ENCODE measurements at regions not wholly inside any gene's neighbourhood (a gene's known extent, or its start where the extent isn't known, plus 50 kb on each side); places are given as distances from the start of the nearest gene placed in this dataset.

- TF ChIP-seq ZNF426 (tag by site-specific recombination; IDR thresholded peaks at IDR 0.05) (no peak), ZNF792 (tag by site-specific recombination; IDR thresholded peaks at IDR 0.05) (no peak), ZNF341 (tag by site-specific recombination; IDR thresholded peaks at IDR 0.05; ENCODE audit: low read depth) (peak; percentile 60; the same call in 1 of the 2 replicates), ZFHX2 (tag by site-specific recombination; conservative IDR thresholded peaks at IDR 0.05) (no peak), KLF17 (tag by site-specific recombination; IDR thresholded peaks at IDR 0.05) (no peak), ZNF16 (tag by site-specific recombination; IDR thresholded peaks at IDR 0.05; ENCODE audit: low read depth) (no peak), ZNF37A (tag by site-specific recombination; IDR thresholded peaks at IDR 0.05) (no peak), ZNF501 (tag by site-specific recombination; IDR thresholded peaks at IDR 0.05) (no peak), YY1 (tag by site-specific recombination; IDR thresholded peaks at IDR 0.05) (no peak), FEZF1 (tag by site-specific recombination; IDR thresholded peaks at IDR 0.05) (no peak)
- TF ChIP-seq, protein P1, sequence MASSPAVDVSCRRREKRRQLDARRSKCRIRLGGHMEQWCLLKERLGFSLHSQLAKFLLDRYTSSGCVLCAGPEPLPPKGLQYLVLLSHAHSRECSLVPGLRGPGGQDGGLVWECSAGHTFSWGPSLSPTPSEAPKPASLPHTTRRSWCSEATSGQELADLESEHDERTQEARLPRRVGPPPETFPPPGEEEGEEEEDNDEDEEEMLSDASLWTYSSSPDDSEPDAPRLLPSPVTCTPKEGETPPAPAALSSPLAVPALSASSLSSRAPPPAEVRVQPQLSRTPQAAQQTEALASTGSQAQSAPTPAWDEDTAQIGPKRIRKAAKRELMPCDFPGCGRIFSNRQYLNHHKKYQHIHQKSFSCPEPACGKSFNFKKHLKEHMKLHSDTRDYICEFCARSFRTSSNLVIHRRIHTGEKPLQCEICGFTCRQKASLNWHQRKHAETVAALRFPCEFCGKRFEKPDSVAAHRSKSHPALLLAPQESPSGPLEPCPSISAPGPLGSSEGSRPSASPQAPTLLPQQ (tag by site-specific recombination; IDR thresholded peaks at IDR 0.05) = no peak
- TF ChIP-seq, protein P2, sequence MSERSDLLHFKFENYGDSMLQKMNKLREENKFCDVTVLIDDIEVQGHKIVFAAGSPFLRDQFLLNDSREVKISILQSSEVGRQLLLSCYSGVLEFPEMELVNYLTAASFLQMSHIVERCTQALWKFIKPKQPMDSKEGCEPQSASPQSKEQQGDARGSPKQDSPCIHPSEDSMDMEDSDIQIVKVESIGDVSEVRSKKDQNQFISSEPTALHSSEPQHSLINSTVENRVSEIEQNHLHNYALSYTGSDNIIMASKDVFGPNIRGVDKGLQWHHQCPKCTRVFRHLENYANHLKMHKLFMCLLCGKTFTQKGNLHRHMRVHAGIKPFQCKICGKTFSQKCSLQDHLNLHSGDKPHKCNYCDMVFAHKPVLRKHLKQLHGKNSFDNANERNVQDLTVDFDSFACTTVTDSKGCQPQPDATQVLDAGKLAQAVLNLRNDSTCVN (tag by site-specific recombination; optimal IDR thresholded peaks at IDR 0.05) = no peak
Observed at GRCh38 chr1:234771642-234772344, 161.8 kb upstream of the IRF2BP2 start (continued).

DNA sequence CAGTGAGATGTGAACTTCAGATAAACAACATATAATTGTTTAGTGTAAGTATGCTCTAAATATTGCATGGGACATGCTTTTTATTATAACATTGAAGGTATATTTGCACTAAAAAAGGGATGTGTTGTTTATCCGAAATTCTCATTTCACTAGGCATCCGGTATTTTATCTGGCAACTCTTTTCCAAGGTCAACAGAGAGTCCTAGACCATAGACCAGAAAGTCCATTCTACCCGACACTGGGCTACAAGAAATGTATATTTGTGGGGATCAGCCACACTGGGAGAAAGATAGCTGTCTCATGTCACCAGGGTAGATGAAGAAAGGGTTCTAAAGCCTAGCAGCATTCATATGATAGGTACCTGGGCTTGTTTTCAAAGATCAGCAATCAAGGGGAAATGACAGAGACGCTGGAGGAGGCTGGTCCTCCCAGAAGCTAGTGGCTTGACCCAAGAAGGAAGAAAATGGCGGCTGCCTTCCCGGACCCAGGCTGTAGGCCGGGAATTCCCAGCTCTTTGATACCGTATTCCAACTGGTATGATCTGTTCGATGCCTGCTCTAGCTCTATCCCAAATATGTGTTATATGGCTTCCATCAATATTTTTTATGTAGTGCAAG, 161.1 kb upstream of the IRF2BP2 start:
- H3K27ac ChIP-seq (ENCODE audit: extremely low read depth, low read depth, low read length) = no peak overlapping the region
- peaks cover 7% of the 10 kb centered on the region for H3K4me1 ChIP-seq (ENCODE audit: control insufficient read depth, insufficient read depth, low read length)
- no peaks in the 10 kb centered on the region for H3K9me3 ChIP-seq (ENCODE audit: control insufficient read depth, insufficient read depth, low read depth, low read length)
- H3K4me3 ChIP-seq (ENCODE audit: low read depth, low read length) = no peak overlapping the region
- no peaks in the 10 kb centered on the region for H3K36me3 ChIP-seq (ENCODE audit: control insufficient read depth in 2 of 2, insufficient read depth in 1 of 2, low read length in 2 of 2)
- ChIA-PET POLR2A (interaction anchor here (1.4 to 2.4 kb wide), 3 partner anchors 15 to 159 kb away, joined by 3 to 20 read pairs (median 15); no protein-coding TSS in a partner anchor), CTCF (interaction anchor here (0.6 to 1.3 kb wide), 6 partner anchors 10 to 1198 kb away, joined by 3 to 6 read pairs (median 4); no protein-coding TSS in a partner anchor)
- no peak for TF ChIP-seq HOXA7 (CRISPR knock-in tag; IDR thresholded peaks at IDR 0.05; ENCODE audit: borderline replicate concordance)
- TF ChIP-seq ZNF561 (tag by site-specific recombination; IDR thresholded peaks at IDR 0.05; ENCODE audit: borderline replicate concordance) = no peak
- TF ChIP-seq, protein P3, sequence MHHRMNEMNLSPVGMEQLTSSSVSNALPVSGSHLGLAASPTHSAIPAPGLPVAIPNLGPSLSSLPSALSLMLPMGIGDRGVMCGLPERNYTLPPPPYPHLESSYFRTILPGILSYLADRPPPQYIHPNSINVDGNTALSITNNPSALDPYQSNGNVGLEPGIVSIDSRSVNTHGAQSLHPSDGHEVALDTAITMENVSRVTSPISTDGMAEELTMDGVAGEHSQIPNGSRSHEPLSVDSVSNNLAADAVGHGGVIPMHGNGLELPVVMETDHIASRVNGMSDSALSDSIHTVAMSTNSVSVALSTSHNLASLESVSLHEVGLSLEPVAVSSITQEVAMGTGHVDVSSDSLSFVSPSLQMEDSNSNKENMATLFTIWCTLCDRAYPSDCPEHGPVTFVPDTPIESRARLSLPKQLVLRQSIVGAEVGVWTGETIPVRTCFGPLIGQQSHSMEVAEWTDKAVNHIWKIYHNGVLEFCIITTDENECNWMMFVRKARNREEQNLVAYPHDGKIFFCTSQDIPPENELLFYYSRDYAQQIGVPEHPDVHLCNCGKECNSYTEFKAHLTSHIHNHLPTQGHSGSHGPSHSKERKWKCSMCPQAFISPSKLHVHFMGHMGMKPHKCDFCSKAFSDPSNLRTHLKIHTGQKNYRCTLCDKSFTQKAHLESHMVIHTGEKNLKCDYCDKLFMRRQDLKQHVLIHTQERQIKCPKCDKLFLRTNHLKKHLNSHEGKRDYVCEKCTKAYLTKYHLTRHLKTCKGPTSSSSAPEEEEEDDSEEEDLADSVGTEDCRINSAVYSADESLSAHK (tag by site-specific recombination; IDR thresholded peaks at IDR 0.05) = no peak
- TF ChIP-seq ZNF585B (tag by site-specific recombination; IDR thresholded peaks at IDR 0.05) = no peak
- no peak for TF ChIP-seq YY1 (tag by site-specific recombination; IDR thresholded peaks at IDR 0.05)
- TF ChIP-seq REST (tag by site-specific recombination; IDR thresholded peaks at IDR 0.05) = no peak
- TF ChIP-seq, protein P4, sequence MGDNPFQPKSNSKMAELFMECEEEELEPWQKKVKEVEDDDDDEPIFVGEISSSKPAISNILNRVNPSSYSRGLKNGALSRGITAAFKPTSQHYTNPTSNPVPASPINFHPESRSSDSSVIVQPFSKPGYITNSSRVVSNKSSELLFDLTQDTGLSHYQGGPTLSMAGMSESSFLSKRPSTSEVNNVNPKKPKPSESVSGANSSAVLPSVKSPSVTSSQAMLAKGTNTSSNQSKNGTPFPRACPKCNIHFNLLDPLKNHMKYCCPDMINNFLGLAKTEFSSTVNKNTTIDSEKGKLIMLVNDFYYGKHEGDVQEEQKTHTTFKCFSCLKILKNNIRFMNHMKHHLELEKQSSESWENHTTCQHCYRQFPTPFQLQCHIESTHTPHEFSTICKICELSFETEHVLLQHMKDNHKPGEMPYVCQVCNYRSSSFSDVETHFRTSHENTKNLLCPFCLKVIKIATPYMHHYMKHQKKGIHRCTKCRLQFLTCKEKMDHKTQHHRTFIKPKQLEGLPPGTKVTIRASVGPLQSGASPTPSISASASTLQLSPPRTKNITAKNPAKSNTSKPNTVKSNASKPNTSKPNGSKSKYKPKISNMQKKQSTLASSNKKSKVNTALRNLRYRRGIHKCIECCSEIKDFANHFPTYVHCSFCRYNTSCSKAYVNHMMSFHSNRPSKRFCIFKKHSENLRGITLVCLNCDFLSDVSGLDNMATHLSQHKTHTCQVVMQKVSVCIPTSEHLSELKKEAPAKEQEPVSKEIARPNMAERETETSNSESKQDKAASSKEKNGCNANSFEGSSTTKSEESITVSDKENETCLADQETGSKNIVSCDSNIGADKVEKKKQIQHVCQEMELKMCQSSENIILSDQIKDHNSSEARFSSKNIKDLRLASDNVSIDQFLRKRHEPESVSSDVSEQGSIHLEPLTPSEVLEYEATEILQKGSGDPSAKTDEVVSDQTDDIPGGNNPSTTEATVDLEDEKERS (tag by site-specific recombination; IDR thresholded peaks at IDR 0.05) = no peak
- TF ChIP-seq ZNF596 (tag by site-specific recombination; IDR thresholded peaks at IDR 0.05) = no peak
- TF ChIP-seq HOXD13 (CRISPR knock-in tag; IDR thresholded peaks at IDR 0.05; ENCODE audit: borderline replicate concordance) = no peak
- TF ChIP-seq ZNF621 (tag by site-specific recombination; IDR thresholded peaks at IDR 0.05) = no peak
- no peak for TF ChIP-seq IKZF3 (tag by site-specific recombination; IDR thresholded peaks at IDR 0.05)
- TF ChIP-seq ZXDB (tag by site-specific recombination; IDR thresholded peaks at IDR 0.05) = no peak

All from HEK293 (cell line).